ENCODE measurements at regions not wholly inside any gene's neighbourhood (a gene's known extent, or its start where the extent isn't known, plus 50 kb on each side); places are given as distances from the start of the nearest gene placed in this dataset.

DNA sequence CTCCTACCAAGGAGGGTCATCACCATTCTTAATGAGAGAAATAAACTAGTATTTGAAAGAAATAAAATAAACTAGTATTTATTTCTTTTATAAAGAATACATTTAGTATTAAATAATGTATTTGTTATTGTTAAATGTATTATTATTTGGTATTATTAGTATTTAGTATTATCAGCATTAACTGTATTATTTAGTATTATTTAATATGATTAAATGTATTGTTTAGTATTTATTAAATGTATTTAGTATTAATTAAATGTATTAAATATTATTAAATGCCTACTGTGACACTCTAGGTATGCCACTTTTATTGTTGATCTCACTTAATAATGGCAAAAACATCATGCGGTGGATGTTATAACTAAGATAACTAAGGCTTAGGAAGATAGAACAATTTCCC is 353.6 kb upstream of the MAP2 start:
- TF ChIP-seq, protein P1, sequence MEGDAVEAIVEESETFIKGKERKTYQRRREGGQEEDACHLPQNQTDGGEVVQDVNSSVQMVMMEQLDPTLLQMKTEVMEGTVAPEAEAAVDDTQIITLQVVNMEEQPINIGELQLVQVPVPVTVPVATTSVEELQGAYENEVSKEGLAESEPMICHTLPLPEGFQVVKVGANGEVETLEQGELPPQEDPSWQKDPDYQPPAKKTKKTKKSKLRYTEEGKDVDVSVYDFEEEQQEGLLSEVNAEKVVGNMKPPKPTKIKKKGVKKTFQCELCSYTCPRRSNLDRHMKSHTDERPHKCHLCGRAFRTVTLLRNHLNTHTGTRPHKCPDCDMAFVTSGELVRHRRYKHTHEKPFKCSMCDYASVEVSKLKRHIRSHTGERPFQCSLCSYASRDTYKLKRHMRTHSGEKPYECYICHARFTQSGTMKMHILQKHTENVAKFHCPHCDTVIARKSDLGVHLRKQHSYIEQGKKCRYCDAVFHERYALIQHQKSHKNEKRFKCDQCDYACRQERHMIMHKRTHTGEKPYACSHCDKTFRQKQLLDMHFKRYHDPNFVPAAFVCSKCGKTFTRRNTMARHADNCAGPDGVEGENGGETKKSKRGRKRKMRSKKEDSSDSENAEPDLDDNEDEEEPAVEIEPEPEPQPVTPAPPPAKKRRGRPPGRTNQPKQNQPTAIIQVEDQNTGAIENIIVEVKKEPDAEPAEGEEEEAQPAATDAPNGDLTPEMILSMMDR (IDR thresholded peaks at IDR 0.05): no peak
- TF ChIP-seq POLR2A (IDR thresholded peaks at IDR 0.05): no peak
